ENCODE measurements at regions not wholly inside any gene's neighbourhood (a gene's known extent, or its start where the extent isn't known, plus 50 kb on each side); places are given as distances from the start of the nearest gene placed in this dataset.

DNA sequence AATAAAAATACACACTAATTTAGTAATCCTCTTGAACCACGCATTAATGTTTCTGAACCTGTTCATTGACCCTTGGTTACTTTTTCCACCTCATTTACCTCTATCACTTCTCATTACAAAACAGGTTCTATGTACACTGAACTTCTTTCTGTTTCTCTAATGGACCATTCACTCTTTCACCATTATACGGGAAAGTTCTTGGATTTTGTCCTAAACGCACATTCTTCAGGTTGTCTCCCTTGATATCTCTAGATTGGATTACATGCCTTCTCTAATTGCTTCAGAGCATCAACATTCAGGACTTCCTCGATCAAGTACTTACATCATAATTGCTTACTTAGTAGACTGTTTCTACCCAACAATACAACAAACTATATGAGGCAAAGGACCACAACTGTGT lies 359.4 kb upstream of the FSTL5 start:
- Histone ChIP-seq H3K9me3 (ENCODE audit: control insufficient read depth in 3 of 3, low read length in 3 of 3) (no peaks in the 10 kb centered on the region), H3K4me1 (ENCODE audit: control insufficient read depth in 3 of 3, insufficient read depth in 3 of 3, low read length in 3 of 3) (no peaks in the 10 kb centered on the region), H3K4me3 (ENCODE audit: low read length in 3 of 3) (no peak overlapping the region), H3K27me3 (ENCODE audit: control insufficient read depth in 3 of 3, insufficient read depth in 3 of 3, low read length in 3 of 3) (peaks cover 0 to 2% (median 0%) of the 10 kb centered on the region in 3 donors), H3K27ac (ENCODE audit: low read depth, low read length) (no peak overlapping the region), H3K36me3 (ENCODE audit: control insufficient read depth in 3 of 3, insufficient read depth in 3 of 3, low read length in 3 of 3) (no peaks in the 10 kb centered on the region), H3K9ac (ENCODE audit: low read depth in 1 of 3, low read length in 3 of 3) (no peak overlapping the region)

GRCh38 chr4:162522724-162523123 lies 358.9 kb upstream of the FSTL5 start:
- H3K27ac ChIP-seq (ENCODE audit: low read depth, low read length), result no peak overlapping the region
- H3K9me3 ChIP-seq (ENCODE audit: control insufficient read depth in 3 of 3, low read length in 3 of 3), result no peaks in the 10 kb centered on the region
- H3K27me3 ChIP-seq (ENCODE audit: control insufficient read depth in 3 of 3, insufficient read depth in 3 of 3, low read length in 3 of 3), result peaks cover 0 to 2% (median 0%) of the 10 kb centered on the region in 3 donors
- no peak overlapping the region for H3K9ac ChIP-seq (ENCODE audit: low read depth in 1 of 3, low read length in 3 of 3)
- H3K4me3 ChIP-seq (ENCODE audit: low read length in 3 of 3), result no peak overlapping the region
- no peaks in the 10 kb centered on the region for H3K4me1 ChIP-seq (ENCODE audit: control insufficient read depth in 3 of 3, insufficient read depth in 3 of 3, low read length in 3 of 3)
- H3K36me3 ChIP-seq (ENCODE audit: control insufficient read depth in 3 of 3, insufficient read depth in 3 of 3, low read length in 3 of 3), result no peaks in the 10 kb centered on the region

GRCh38 chr4:162510937-162511336 lies 347.1 kb upstream of the FSTL5 start:
- Histone ChIP-seq H3K9ac (ENCODE audit: low read depth in 1 of 3, low read length in 3 of 3) (no peak overlapping the region), H3K9me3 (ENCODE audit: control insufficient read depth in 3 of 3, low read length in 3 of 3) (no peaks in the 10 kb centered on the region), H3K4me3 (ENCODE audit: low read length in 3 of 3) (no peak overlapping the region), H3K4me1 (ENCODE audit: control insufficient read depth in 3 of 3, insufficient read depth in 3 of 3, low read length in 3 of 3) (no peaks in the 10 kb centered on the region), H3K36me3 (ENCODE audit: control insufficient read depth in 3 of 3, insufficient read depth in 3 of 3, low read length in 3 of 3) (no peaks in the 10 kb centered on the region), H3K27me3 (ENCODE audit: control insufficient read depth in 3 of 3, insufficient read depth in 3 of 3, low read length in 3 of 3) (no peaks in the 10 kb centered on the region), H3K27ac (ENCODE audit: low read depth, low read length) (no peak overlapping the region)

GRCh38 chr4:162510115-162510514 lies 346.3 kb upstream of the FSTL5 start:
- Histone ChIP-seq H3K9me3 (ENCODE audit: control insufficient read depth in 3 of 3, low read length in 3 of 3) (no peaks in the 10 kb centered on the region), H3K36me3 (ENCODE audit: control insufficient read depth in 3 of 3, insufficient read depth in 3 of 3, low read length in 3 of 3) (no peaks in the 10 kb centered on the region), H3K27me3 (ENCODE audit: control insufficient read depth in 3 of 3, insufficient read depth in 3 of 3, low read length in 3 of 3) (no peaks in the 10 kb centered on the region), H3K9ac (ENCODE audit: low read depth in 1 of 3, low read length in 3 of 3) (no peak overlapping the region), H3K4me3 (ENCODE audit: low read length in 3 of 3) (no peak overlapping the region), H3K4me1 (ENCODE audit: control insufficient read depth in 3 of 3, insufficient read depth in 3 of 3, low read length in 3 of 3) (no peaks in the 10 kb centered on the region), H3K27ac (ENCODE audit: low read depth, low read length) (no peak overlapping the region)

GRCh38 chr4:162509333-162509732 lies 345.5 kb upstream of the FSTL5 start:
- Histone ChIP-seq H3K9ac (ENCODE audit: low read depth in 1 of 3, low read length in 3 of 3) (no peak overlapping the region), H3K27ac (ENCODE audit: low read depth, low read length) (no peak overlapping the region), H3K9me3 (ENCODE audit: control insufficient read depth in 3 of 3, low read length in 3 of 3) (no peaks in the 10 kb centered on the region), H3K27me3 (ENCODE audit: control insufficient read depth in 3 of 3, insufficient read depth in 3 of 3, low read length in 3 of 3) (no peaks in the 10 kb centered on the region), H3K36me3 (ENCODE audit: control insufficient read depth in 3 of 3, insufficient read depth in 3 of 3, low read length in 3 of 3) (no peaks in the 10 kb centered on the region), H3K4me3 (ENCODE audit: low read length in 3 of 3) (no peak overlapping the region), H3K4me1 (ENCODE audit: control insufficient read depth in 3 of 3, insufficient read depth in 3 of 3, low read length in 3 of 3) (no peaks in the 10 kb centered on the region)

- H3K9me3 ChIP-seq (ENCODE audit: control insufficient read depth in 3 of 3, low read length in 3 of 3), result no peaks in the 10 kb centered on the region
- no peaks in the 10 kb centered on the region for H3K27me3 ChIP-seq (ENCODE audit: control insufficient read depth in 3 of 3, insufficient read depth in 3 of 3, low read length in 3 of 3)
- no peaks in the 10 kb centered on the region for H3K36me3 ChIP-seq (ENCODE audit: control insufficient read depth in 3 of 3, insufficient read depth in 3 of 3, low read length in 3 of 3)
- H3K9ac ChIP-seq (ENCODE audit: low read depth in 1 of 3, low read length in 3 of 3), result no peak overlapping the region
- H3K4me1 ChIP-seq (ENCODE audit: control insufficient read depth in 3 of 3, insufficient read depth in 3 of 3, low read length in 3 of 3), result no peaks in the 10 kb centered on the region
- no peak overlapping the region for H3K4me3 ChIP-seq (ENCODE audit: low read length in 3 of 3)
- H3K27ac ChIP-seq (ENCODE audit: low read depth, low read length), result no peak overlapping the region
These were observed 342.5 kb upstream of the FSTL5 start for GRCh38 chr4:162506253-162506652.

DNA sequence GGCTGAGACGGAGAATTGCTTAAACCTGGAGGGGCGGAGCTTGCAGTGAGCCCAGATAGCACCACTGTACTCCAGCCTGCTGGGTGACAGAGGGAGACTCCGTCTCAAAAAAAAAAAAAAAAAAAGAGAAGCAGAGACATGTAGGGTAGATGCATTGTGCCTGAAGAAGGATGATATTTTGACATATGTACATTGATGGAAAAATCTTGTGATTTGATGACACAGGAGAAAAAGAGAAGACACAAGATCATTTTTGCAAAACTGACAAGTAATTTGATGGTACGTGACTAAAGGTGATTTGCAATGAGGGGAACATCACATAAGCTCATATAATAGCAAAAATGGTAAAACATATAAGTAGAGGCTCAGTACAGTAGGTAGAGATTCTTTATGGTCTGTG lies 340.1 kb upstream of the FSTL5 start:
- Histone ChIP-seq H3K4me3 (ENCODE audit: low read length in 3 of 3) (no peak overlapping the region), H3K9me3 (ENCODE audit: control insufficient read depth in 3 of 3, low read length in 3 of 3) (no peaks in the 10 kb centered on the region), H3K36me3 (ENCODE audit: control insufficient read depth in 3 of 3, insufficient read depth in 3 of 3, low read length in 3 of 3) (no peaks in the 10 kb centered on the region), H3K4me1 (ENCODE audit: control insufficient read depth in 3 of 3, insufficient read depth in 3 of 3, low read length in 3 of 3) (no peaks in the 10 kb centered on the region), H3K9ac (ENCODE audit: low read depth in 1 of 3, low read length in 3 of 3) (no peak overlapping the region), H3K27me3 (ENCODE audit: control insufficient read depth in 3 of 3, insufficient read depth in 3 of 3, low read length in 3 of 3) (no peaks in the 10 kb centered on the region), H3K27ac (ENCODE audit: low read depth, low read length) (no peak overlapping the region)

- Histone ChIP-seq H3K9ac (ENCODE audit: low read depth in 1 of 3, low read length in 3 of 3) (no peak overlapping the region), H3K27me3 (ENCODE audit: control insufficient read depth in 3 of 3, insufficient read depth in 3 of 3, low read length in 3 of 3) (no peaks in the 10 kb centered on the region), H3K27ac (ENCODE audit: low read depth, low read length) (no peak overlapping the region), H3K9me3 (ENCODE audit: control insufficient read depth in 3 of 3, low read length in 3 of 3) (no peaks in the 10 kb centered on the region), H3K36me3 (ENCODE audit: control insufficient read depth in 3 of 3, insufficient read depth in 3 of 3, low read length in 3 of 3) (no peaks in the 10 kb centered on the region), H3K4me1 (ENCODE audit: control insufficient read depth in 3 of 3, insufficient read depth in 3 of 3, low read length in 3 of 3) (no peaks in the 10 kb centered on the region), H3K4me3 (ENCODE audit: low read length in 3 of 3) (no peak overlapping the region)
These were observed 338.3 kb upstream of the FSTL5 start for GRCh38 chr4:162502109-162502508.

DNA sequence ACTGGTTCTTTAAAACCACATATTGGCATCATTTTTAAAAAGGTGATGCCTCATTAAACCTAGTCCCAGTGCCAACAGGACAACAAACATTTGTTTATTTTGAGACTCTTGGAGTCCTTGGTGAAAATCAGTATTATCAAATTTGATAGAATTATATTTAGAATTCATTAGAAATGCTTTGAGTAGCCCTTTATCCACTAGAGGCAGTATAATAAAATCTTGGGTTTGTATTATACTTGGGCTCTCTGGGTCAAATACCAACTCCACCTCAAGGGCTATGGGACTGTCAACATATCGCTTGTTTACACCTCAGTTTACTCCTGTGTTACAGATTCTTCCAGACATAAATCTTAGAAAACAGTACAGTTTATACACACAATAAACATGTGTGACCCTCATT lies 335.7 kb upstream of the FSTL5 start:
- Histone ChIP-seq H3K27ac (ENCODE audit: low read depth, low read length) (no peak overlapping the region), H3K4me1 (ENCODE audit: control insufficient read depth in 3 of 3, insufficient read depth in 3 of 3, low read length in 3 of 3) (no peaks in the 10 kb centered on the region), H3K4me3 (ENCODE audit: low read length in 3 of 3) (no peak overlapping the region), H3K9me3 (ENCODE audit: control insufficient read depth in 3 of 3, low read length in 3 of 3) (no peaks in the 10 kb centered on the region), H3K9ac (ENCODE audit: low read depth in 1 of 3, low read length in 3 of 3) (no peak overlapping the region), H3K36me3 (ENCODE audit: control insufficient read depth in 3 of 3, insufficient read depth in 3 of 3, low read length in 3 of 3) (no peaks in the 10 kb centered on the region), H3K27me3 (ENCODE audit: control insufficient read depth in 3 of 3, insufficient read depth in 3 of 3, low read length in 3 of 3) (no peaks in the 10 kb centered on the region)

DNA sequence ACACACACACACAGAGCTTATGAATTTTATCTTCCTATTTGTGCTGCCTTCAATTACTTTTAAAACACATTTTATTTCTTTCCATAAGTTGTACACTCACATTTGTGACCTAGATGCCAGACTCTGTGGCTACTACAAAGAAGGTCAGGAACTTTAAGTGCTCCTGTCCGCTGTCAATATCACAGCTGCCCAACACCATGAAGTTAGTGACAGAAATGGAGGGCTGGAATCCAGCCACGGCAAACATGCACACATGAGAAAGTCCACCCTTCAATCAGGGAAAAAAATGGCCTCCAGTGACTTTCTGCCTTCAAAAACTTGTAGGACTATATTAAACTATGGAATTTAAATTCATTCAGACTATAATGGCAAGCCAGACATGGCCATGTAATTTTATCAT lies 334.4 kb upstream of the FSTL5 start:
- Histone ChIP-seq H3K9me3 (ENCODE audit: control insufficient read depth in 3 of 3, low read length in 3 of 3) (no peaks in the 10 kb centered on the region), H3K4me3 (ENCODE audit: low read length in 3 of 3) (no peak overlapping the region), H3K4me1 (ENCODE audit: control insufficient read depth in 3 of 3, insufficient read depth in 3 of 3, low read length in 3 of 3) (no peaks in the 10 kb centered on the region), H3K27me3 (ENCODE audit: control insufficient read depth in 3 of 3, insufficient read depth in 3 of 3, low read length in 3 of 3) (no peaks in the 10 kb centered on the region), H3K27ac (ENCODE audit: low read depth, low read length) (no peak overlapping the region), H3K9ac (ENCODE audit: low read depth in 1 of 3, low read length in 3 of 3) (no peak overlapping the region), H3K36me3 (ENCODE audit: control insufficient read depth in 3 of 3, insufficient read depth in 3 of 3, low read length in 3 of 3) (no peaks in the 10 kb centered on the region)

DNA sequence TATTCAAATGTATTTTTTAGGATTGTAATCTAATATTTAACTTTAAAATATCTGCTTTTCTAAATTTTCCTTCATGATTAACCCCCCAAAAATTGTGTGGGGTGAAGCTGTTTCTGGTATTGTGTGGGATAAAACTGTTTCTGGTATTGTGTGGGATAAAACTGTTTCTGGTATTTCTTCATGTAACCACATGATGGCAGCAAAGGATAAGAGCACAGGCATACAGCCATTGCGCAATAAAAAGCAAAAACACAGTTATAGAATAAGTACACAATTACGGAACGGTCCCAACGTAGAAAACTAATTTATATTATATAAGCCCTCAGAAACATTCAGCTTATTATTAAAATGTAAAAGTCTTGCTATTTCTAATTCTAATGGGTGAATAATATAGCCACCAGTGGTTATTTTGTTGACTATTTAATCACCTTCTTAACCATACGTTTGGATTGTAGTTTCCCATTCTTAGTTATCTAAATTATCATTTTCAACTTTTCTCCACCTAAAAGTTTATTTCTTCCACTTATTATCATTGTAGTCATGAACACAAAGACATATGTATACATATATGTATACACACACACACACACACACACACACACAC lies 333.9 kb upstream of the FSTL5 start:
- Histone ChIP-seq H3K4me1 (ENCODE audit: control insufficient read depth in 3 of 3, insufficient read depth in 3 of 3, low read length in 3 of 3) (no peaks in the 10 kb centered on the region), H3K9me3 (ENCODE audit: control insufficient read depth in 3 of 3, low read length in 3 of 3) (no peaks in the 10 kb centered on the region), H3K27me3 (ENCODE audit: control insufficient read depth in 3 of 3, insufficient read depth in 3 of 3, low read length in 3 of 3) (no peaks in the 10 kb centered on the region), H3K4me3 (ENCODE audit: low read length in 3 of 3) (peak overlapping the region in 1 of 3 donors; percentile 17), H3K9ac (ENCODE audit: low read depth in 1 of 3, low read length in 3 of 3) (no peak overlapping the region), H3K36me3 (ENCODE audit: control insufficient read depth in 3 of 3, insufficient read depth in 3 of 3, low read length in 3 of 3) (no peaks in the 10 kb centered on the region), H3K27ac (ENCODE audit: low read depth, low read length) (no peak overlapping the region)
